Fibroblast of villous mesenchyme (primary cell): ENCODE measurements at regions not wholly inside any gene's neighbourhood (a gene's known extent, or its start where the extent isn't known, plus 50 kb on each side); places are given as distances from the start of the nearest gene placed in this dataset.

Source experiments
- DNase-seq: peaks from one replicate; pipeline ENCODE4 v3.0.0-alpha.2; 2010; ENCODE audit warnings: low read depth
- H3K4me3 ChIP-seq: 2 replicates; pipeline ENCODE4 v1.5.1; 2011; ENCODE audit warnings: low read depth, mild to moderate bottlenecking, low read length
- TF ChIP-seq, protein P1 (sequence below): IDR thresholded peaks from 2 replicates; pipeline ENCODE4 v1.5.1; 2012; ENCODE audit warnings: low read depth, mild to moderate bottlenecking, low read length; ENCODE audit not compliant: insufficient read depth

DNA sequence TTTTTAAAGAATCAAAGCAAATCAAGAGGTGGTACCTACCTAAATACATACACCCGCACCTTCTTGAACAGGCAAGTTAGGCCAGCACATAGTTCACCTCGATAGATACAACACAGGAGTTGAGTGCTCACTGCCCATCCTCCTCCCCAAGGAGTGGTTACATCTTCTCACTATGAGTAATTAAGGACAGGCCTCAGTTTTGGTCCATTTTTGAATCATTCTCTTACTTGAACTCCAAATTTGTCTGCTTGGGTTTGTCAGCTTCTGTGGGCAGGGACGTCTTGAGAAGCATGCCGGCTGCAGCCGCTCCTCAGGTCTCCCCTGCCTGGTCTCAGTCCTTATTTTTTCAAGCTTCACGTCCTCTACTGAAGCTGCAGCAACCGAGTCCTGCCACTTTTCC lies 190.6 kb upstream of the RBPJ start:
- no peak for DNase-seq
- no peak overlapping the region for H3K4me3 ChIP-seq
- TF ChIP-seq, protein P1, sequence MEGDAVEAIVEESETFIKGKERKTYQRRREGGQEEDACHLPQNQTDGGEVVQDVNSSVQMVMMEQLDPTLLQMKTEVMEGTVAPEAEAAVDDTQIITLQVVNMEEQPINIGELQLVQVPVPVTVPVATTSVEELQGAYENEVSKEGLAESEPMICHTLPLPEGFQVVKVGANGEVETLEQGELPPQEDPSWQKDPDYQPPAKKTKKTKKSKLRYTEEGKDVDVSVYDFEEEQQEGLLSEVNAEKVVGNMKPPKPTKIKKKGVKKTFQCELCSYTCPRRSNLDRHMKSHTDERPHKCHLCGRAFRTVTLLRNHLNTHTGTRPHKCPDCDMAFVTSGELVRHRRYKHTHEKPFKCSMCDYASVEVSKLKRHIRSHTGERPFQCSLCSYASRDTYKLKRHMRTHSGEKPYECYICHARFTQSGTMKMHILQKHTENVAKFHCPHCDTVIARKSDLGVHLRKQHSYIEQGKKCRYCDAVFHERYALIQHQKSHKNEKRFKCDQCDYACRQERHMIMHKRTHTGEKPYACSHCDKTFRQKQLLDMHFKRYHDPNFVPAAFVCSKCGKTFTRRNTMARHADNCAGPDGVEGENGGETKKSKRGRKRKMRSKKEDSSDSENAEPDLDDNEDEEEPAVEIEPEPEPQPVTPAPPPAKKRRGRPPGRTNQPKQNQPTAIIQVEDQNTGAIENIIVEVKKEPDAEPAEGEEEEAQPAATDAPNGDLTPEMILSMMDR, result no peak

DNA sequence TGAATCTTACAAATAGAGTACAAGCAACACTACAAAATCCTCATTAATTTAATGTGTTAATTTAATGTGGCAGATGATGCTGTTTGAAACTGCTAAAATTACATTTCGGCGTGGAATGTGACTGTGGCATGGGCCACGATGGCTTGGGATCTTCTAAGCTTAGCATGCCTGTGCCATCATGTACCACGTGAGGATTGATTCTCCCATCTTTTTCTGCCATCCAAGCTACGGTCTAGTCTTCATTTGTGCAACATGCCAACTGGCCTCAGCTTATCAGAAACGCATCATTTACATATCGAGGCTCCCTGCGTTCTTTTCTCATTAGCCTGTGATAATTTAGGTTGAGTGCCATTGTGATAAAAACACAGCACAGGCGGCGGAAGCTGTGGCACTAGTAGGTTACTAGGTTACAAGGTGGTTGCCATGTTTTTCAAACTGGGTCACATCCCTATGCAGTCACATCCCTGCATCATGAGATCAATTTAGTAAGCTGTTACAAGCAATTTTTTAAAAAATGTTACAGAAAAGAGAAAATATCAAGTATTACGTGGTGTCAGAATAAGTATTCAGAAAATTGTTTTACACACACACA lies 189.9 kb upstream of the RBPJ start:
- TF ChIP-seq, protein P1, result no peak
- no peak overlapping the region for H3K4me3 ChIP-seq

DNA sequence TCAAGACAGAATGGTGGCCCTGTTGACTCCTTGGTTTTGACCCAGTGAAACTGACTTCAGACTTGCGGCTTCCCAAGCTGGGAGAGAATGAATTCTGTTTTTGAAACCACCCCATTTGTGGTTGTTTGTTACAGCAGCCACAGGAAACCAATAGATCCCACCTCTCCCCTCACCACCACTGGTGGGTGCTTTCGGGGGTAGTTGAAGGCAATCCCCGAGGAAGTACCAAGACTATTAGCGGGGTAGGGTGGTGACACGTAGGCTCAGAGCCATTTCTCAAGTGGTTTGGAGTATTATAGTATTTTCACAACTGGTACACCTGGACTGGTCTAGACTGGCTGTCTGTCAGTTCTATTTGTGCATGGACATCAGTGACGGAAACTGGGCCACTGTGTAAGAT lies 189.1 kb upstream of the RBPJ start:
- no peak overlapping the region for H3K4me3 ChIP-seq
- DNase-seq, result no peak
- TF ChIP-seq, protein P1, result no peak

More for the DNA sequence above, 189.9 kb upstream of the RBPJ start:
- no peak for DNase-seq

DNA sequence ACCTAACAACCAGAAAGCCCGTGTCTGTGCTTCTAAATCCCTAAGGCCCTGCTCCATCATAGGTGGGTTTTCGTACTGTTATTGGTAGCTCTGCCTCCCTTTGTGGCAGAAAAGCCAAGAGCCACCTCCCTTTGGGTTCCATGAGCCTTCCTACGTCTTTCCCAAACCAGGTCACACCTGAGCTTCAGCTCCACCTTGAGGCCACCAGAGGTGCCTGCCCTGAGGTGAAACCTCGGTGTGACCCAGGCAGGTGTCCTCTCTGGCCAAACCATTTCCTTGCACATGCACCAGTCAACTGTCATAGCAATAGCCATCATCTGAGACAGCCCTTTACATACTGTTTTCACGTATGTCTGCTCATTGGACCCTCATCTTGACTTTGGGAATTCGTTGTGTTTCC lies 188.0 kb upstream of the RBPJ start:
- TF ChIP-seq, protein P1, result no peak
- no peak for DNase-seq
- H3K4me3 ChIP-seq, result no peak overlapping the region

GRCh38 chr4:26133840-26134239 lies 187.0 kb upstream of the RBPJ start:
- TF ChIP-seq, protein P1, result no peak

DNA sequence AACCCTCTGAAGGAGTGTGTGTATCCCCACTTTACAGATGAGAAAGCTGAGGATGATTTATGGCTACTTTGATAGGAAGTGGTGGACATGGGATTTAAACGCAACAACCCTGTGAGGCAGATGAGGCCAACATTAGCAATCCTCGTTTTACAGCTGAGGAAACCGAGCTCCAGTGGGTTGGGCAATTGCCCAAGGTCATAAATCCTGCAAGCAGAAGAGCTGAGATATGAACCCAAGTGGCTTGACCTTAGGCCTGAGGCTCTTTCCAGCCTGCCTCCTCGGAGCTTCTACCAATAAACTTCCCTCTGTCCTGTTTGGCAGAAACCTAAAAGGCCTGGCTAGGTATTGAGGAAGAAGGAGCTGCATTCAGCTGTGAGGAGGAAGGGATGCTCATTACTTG lies 185.5 kb upstream of the RBPJ start:
- DNase-seq, result peak; percentile 93
- H3K4me3 ChIP-seq, result no peak overlapping the region
- TF ChIP-seq, protein P1, result no peak

More at GRCh38 chr4:26133840-26134239, 187.0 kb upstream of the RBPJ start:
- DNase-seq, result no peak
- no peak overlapping the region for H3K4me3 ChIP-seq

DNA sequence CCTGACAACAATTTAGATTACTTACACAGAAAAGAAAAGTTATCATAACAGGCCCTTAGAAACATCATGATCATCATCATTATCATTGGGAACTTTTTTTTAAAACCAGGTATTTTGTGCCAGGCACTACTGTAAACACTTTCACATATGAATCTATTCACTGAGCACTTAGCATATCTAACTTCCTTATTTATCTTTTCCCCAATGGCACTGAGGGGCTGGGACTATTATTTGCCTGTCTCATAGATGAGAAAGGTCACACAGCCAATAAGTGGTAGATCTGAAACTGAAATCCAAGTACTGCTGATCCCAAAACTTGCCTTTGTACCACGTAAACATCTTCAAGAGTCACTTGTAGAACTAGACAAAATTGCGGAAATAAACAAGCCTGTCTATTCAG lies 184.2 kb upstream of the RBPJ start:
- no peak for DNase-seq
- TF ChIP-seq, protein P1, result no peak

More for the DNA sequence above, 184.2 kb upstream of the RBPJ start:
- no peak overlapping the region for H3K4me3 ChIP-seq
